ENCODE measurements at regions not wholly inside any gene's neighbourhood (a gene's known extent, or its start where the extent isn't known, plus 50 kb on each side); places are given as distances from the start of the nearest gene placed in this dataset.

DNA sequence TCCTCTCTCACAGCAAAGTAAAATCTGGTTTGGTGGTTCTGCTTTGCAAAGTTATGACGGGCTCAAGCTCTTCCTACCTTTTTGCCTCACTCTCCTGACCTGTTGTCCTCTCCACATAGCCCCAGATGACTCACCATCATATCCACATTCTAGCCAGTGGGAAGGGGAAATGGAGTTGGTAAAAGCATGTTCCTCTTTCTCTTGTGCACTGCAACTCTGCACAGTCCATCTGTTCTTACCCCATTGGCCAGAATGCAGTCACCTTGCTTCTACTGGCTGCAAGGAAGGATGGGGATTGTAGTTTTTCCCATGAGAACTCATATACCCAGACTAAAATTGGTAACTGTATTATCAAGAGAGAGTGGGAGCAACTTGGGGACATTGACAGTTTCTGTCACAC, 50.4 kb upstream of the SMIM21 start:
- no peak for FAIRE-seq
- DNase-seq (ENCODE audit: insufficient read length, low spot score): no peak

Measured in GM19239 (cell line).